ENCODE measurements at regions not wholly inside any gene's neighbourhood (a gene's known extent, or its start where the extent isn't known, plus 50 kb on each side); places are given as distances from the start of the nearest gene placed in this dataset.

DNA sequence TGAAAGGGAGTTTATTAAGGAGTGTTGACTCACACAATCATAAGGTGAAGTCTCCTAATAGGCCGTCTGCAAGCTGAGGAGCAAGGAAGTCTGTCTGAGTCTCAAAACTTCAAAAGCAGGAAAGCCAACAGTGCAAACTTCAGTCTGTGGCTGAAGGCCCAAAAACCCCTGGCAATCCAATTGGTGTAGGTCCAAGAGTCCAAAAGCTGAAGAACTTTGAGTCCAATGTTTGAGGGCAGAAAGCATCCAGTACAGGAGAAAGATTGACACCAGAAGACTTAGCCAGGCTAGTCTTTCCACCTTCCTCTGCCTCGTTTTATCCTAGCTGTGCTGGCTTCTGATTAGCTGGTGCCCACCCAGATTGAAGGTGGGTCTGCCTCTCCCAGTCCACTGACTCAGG, 535.2 kb downstream of the ARAP2 start:
- WGBS, 5 donors: 56 to 70% (median 66%) methylated on average over 2 of the region's 2 CpGs
- no peaks in the 10 kb centered on the region for H3K4me1 ChIP-seq
- H3K36me3 ChIP-seq: no peaks in the 10 kb centered on the region
- H3K9me3 ChIP-seq: peaks cover 11 to 43% (median 32%) of the 10 kb centered on the region in 4 donors
- no peaks in the 10 kb centered on the region for H3K27me3 ChIP-seq
- DNase-seq: no peak
- intact Hi-C loops (cut with DNase I; ENCODE audit: low total_unique reads): no loop called here
- H3K27ac ChIP-seq: no peak overlapping the region
- TF ChIP-seq POLR2A (IDR thresholded peaks at IDR 0.05) (no peak), EP300 (IDR thresholded peaks at IDR 0.05) (no peak), POLR2AphosphoS5 (IDR thresholded peaks at IDR 0.05) (no peak)
- TF ChIP-seq, protein P1, sequence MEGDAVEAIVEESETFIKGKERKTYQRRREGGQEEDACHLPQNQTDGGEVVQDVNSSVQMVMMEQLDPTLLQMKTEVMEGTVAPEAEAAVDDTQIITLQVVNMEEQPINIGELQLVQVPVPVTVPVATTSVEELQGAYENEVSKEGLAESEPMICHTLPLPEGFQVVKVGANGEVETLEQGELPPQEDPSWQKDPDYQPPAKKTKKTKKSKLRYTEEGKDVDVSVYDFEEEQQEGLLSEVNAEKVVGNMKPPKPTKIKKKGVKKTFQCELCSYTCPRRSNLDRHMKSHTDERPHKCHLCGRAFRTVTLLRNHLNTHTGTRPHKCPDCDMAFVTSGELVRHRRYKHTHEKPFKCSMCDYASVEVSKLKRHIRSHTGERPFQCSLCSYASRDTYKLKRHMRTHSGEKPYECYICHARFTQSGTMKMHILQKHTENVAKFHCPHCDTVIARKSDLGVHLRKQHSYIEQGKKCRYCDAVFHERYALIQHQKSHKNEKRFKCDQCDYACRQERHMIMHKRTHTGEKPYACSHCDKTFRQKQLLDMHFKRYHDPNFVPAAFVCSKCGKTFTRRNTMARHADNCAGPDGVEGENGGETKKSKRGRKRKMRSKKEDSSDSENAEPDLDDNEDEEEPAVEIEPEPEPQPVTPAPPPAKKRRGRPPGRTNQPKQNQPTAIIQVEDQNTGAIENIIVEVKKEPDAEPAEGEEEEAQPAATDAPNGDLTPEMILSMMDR (IDR thresholded peaks at IDR 0.05): no peak
- no peak overlapping the region for H3K4me3 ChIP-seq

DNA sequence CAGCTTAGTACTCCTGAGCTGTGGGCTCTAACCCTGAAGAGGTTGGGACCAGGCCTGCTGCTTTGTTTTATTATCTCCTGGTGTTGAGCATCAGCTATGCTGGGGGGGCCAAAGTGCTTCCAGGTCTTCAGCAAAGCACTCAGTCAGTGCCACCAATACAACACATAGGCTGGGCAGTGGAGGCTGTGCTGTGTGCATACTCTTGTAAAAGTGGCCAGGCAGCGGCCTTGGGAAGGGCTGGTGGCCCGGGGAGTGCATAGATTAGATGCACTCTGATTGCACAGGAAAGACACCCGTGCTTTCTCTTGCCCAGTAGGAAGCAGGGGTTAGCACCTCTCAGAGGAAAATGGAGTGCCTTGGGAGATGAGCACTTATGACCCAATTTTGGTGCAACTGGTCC, 534.0 kb downstream of the ARAP2 start:
- no peak for TF ChIP-seq POLR2AphosphoS5 (IDR thresholded peaks at IDR 0.05)
- no peak for TF ChIP-seq EP300 (IDR thresholded peaks at IDR 0.05)
- TF ChIP-seq, protein P1 (IDR thresholded peaks at IDR 0.05): no peak
- no peak for TF ChIP-seq POLR2A (IDR thresholded peaks at IDR 0.05)
- Histone ChIP-seq H3K36me3 (no peaks in the 10 kb centered on the region), H3K9me3 (peaks cover 11 to 47% (median 37%) of the 10 kb centered on the region in 4 donors), H3K27ac (no peak overlapping the region), H3K27me3 (no peaks in the 10 kb centered on the region), H3K4me1 (no peaks in the 10 kb centered on the region), H3K4me3 (no peak overlapping the region)
- DNase-seq: no peak
- WGBS, 5 donors: 57 to 78% (median 65%) methylated on average over 2 to 3 of the region's 3 CpGs
- intact Hi-C loops (cut with DNase I; ENCODE audit: low total_unique reads): no loop called here

DNA sequence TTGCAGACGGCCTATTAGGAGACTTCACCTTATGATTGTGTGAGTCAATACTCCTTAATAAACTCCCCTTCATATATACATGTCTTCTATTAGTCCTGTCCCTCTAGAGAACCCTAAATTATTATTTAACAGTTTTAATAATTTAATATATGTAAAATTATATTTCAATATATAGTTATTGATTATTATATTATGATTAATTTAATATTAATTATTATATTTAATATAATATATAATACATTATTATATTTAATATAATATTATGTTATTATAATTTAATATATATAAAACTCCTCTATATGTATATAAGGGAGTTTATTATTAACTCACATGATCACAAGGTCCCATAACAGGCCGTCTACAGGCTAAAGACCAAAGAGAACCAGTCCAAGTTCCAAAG, 533.2 kb downstream of the ARAP2 start:
- TF ChIP-seq EP300 (IDR thresholded peaks at IDR 0.05): no peak
- TF ChIP-seq, protein P1 (IDR thresholded peaks at IDR 0.05): no peak
- no peak for TF ChIP-seq POLR2A (IDR thresholded peaks at IDR 0.05)
- TF ChIP-seq POLR2AphosphoS5 (IDR thresholded peaks at IDR 0.05): no peak
- no peak overlapping the region for H3K4me3 ChIP-seq
- no peaks in the 10 kb centered on the region for H3K27me3 ChIP-seq
- H3K36me3 ChIP-seq: no peaks in the 10 kb centered on the region
- H3K4me1 ChIP-seq: no peaks in the 10 kb centered on the region
- no peak overlapping the region for H3K27ac ChIP-seq
- WGBS, 5 donors: 77 to 95% (median 86%) methylated on average over 2 of the region's 2 CpGs
- no peak for DNase-seq
- intact Hi-C loops (cut with DNase I; ENCODE audit: low total_unique reads): no loop called here
- peaks cover 11 to 47% (median 37%) of the 10 kb centered on the region in 4 donors for H3K9me3 ChIP-seq

DNA sequence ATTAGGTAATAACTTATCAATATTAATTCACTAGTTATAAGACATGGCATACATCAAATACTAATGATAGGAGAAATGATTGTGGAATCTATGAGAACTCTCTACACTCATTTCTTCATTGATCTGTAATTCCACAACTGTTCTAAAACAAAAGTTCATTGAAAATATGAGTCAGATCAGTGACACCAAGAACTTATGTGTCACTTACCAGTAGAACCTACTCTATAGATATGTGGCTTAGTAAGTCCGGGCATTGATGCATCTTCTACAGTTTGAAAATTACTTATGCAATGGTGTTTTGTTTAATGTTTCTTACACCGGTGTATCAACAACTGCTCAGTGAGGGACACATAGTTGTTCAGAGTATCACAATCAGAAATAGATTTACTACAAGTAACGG, 520.3 kb downstream of the ARAP2 start:
- 83 to 93% (median 86%) methylated on average over 3 of the region's 3 CpGs for WGBS, 5 donors
- no peaks in the 10 kb centered on the region for H3K9me3 ChIP-seq
- intact Hi-C loops (cut with DNase I; ENCODE audit: low total_unique reads): no loop called here
- no peak for TF ChIP-seq EP300 (IDR thresholded peaks at IDR 0.05)
- TF ChIP-seq, protein P1 (IDR thresholded peaks at IDR 0.05): no peak
- TF ChIP-seq POLR2AphosphoS5 (IDR thresholded peaks at IDR 0.05): no peak
- no peak for TF ChIP-seq POLR2A (IDR thresholded peaks at IDR 0.05)
- no peak for DNase-seq
- H3K27me3 ChIP-seq: no peaks in the 10 kb centered on the region
- H3K4me1 ChIP-seq: no peaks in the 10 kb centered on the region
- no peaks in the 10 kb centered on the region for H3K36me3 ChIP-seq
- H3K27ac ChIP-seq: no peak overlapping the region
- H3K4me3 ChIP-seq: no peak overlapping the region

Measured in stomach (tissue), 8 donors.